Large intestine (tissue), 3 donors: ENCODE measurements at regions not wholly inside any gene's neighbourhood (a gene's known extent, or its start where the extent isn't known, plus 50 kb on each side); places are given as distances from the start of the nearest gene placed in this dataset.
A peak's percentile ranks its signal among the peaks of the same experiment; 100 is the strongest.

Experiments
- DNase-seq, 2 donors: peaks; one replicate each; pipeline versions ENCODE4 v3.0.0 to v3.0.0-alpha.2; 2013
- H3K27ac ChIP-seq: one replicate; pipeline ENCODE4 v1.5.1; 2013; ENCODE audit warnings: low read length
- H3K27me3 ChIP-seq: 2 replicates; pipeline ENCODE4 v1.6.1; 2013; ENCODE audit warnings: low read length; ENCODE audit not compliant: control insufficient read depth, insufficient read depth
- H3K36me3 ChIP-seq: 2 replicates; pipeline ENCODE4 v1.6.1; 2013; ENCODE audit warnings: low read length; ENCODE audit not compliant: control insufficient read depth, insufficient read depth
- H3K4me1 ChIP-seq: one replicate; pipeline ENCODE4 v1.6.1; 2013; ENCODE audit warnings: low read length; ENCODE audit not compliant: control insufficient read depth, insufficient read depth
- H3K4me3 ChIP-seq: one replicate; pipeline ENCODE4 v1.5.1; 2013; ENCODE audit warnings: low read length
- H3K9me3 ChIP-seq: one replicate; pipeline ENCODE4 v1.6.1; 2013; ENCODE audit warnings: mild to moderate bottlenecking, low read depth, low read length, moderate library complexity; ENCODE audit not compliant: control insufficient read depth
- WGBS: methylation state at CpG from one replicate; pipeline ENCODE4 v1.1.5; 2013; ENCODE audit warnings: low lambda C conversion rate; ENCODE audit not compliant: insufficient coverage; 5-methylcytosine and 5-hydroxymethylcytosine counted together

DNA sequence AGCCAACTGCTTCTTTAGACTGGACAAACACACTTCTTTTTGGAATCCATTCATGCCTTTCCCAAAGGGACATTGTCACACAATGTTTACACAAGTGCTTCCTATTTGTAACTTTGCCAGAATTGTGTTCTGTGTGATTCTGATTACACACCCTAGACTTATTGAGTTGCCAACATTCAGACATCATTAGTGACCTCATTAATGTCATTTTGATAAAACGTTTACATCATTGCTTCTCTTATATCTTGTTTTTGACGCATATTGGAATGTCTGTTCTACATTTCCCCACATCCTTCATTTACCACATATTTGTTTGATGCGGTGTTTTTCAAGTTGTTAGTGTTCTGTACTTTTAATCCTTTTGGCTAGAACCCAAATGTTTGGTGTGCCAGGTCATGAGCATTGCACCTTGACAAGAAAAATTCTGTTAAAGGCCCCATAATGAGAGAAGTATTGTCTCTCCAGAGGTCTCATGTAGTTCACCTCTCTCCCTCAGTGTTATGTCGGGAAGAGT lies 305.5 kb downstream of the AEBP2 start:
- 71% methylated on average over 2 of the region's 4 CpGs for WGBS
- no peaks in the 10 kb centered on the region for H3K27me3 ChIP-seq
- H3K4me1 ChIP-seq: peaks cover 3% of the 10 kb centered on the region
- no peak overlapping the region for H3K27ac ChIP-seq
- no peaks in the 10 kb centered on the region for H3K9me3 ChIP-seq
- H3K36me3 ChIP-seq: no peaks in the 10 kb centered on the region
- DNase-seq: peak in 1 of 2 donors; percentile 11
- H3K4me3 ChIP-seq: no peak overlapping the region

DNA sequence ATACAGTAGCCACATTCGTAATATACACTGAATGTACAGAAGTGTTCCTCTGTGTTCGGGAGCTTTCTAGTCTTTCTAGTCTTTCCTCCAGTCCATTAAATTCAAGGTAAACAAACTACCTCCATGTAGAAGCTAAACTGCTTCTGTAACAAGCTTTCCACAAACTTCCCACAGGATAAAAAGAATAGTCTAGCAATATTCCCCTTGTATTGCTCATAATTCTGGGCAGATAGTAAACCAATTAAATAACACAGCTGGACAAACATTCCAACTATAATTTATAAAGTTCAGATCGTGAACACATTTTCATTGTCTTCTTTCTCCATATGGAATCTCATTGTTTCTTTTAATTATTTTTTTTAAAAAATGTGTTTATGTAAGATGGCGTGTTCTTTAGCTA lies 307.2 kb downstream of the AEBP2 start:
- H3K4me1 ChIP-seq: no peaks in the 10 kb centered on the region
- no peaks in the 10 kb centered on the region for H3K27me3 ChIP-seq
- no peaks in the 10 kb centered on the region for H3K36me3 ChIP-seq
- H3K9me3 ChIP-seq: no peaks in the 10 kb centered on the region
- WGBS: 85% methylated on average over 3 of the region's 4 CpGs
- H3K4me3 ChIP-seq: no peak overlapping the region
- DNase-seq: no peak
- no peak overlapping the region for H3K27ac ChIP-seq

- H3K27ac ChIP-seq: no peak overlapping the region
These were observed 310.7 kb downstream of the AEBP2 start for GRCh38 chr12:19749906-19750574.

GRCh38 chr12:19751078-19751477 lies 311.8 kb downstream of the AEBP2 start:
- WGBS: no CpG with 5 or more reads among the region's 1 CpG
- DNase-seq: no peak
- peaks cover 2% of the 10 kb centered on the region for H3K9me3 ChIP-seq
- no peak overlapping the region for H3K27ac ChIP-seq
- no peaks in the 10 kb centered on the region for H3K36me3 ChIP-seq
- H3K27me3 ChIP-seq: no peaks in the 10 kb centered on the region
- H3K4me1 ChIP-seq: no peaks in the 10 kb centered on the region
- H3K4me3 ChIP-seq: no peak overlapping the region

More at GRCh38 chr12:19749906-19750574, 310.7 kb downstream of the AEBP2 start:
- Histone ChIP-seq H3K9me3 (peaks cover 2% of the 10 kb centered on the region), H3K27me3 (no peaks in the 10 kb centered on the region), H3K36me3 (no peaks in the 10 kb centered on the region), H3K4me1 (no peaks in the 10 kb centered on the region), H3K4me3 (no peak overlapping the region)
- WGBS: no CpG with 5 or more reads among the region's 7 CpGs
- no peak for DNase-seq

GRCh38 chr12:19752712-19753111 lies 313.4 kb downstream of the AEBP2 start:
- Histone ChIP-seq H3K4me1 (no peaks in the 10 kb centered on the region), H3K4me3 (no peak overlapping the region), H3K27ac (no peak overlapping the region), H3K36me3 (no peaks in the 10 kb centered on the region), H3K27me3 (no peaks in the 10 kb centered on the region), H3K9me3 (peaks cover 2% of the 10 kb centered on the region)
- no CpG with 5 or more reads among the region's 3 CpGs for WGBS
- no peak for DNase-seq

GRCh38 chr12:19755136-19755535 lies 315.8 kb downstream of the AEBP2 start:
- no peaks in the 10 kb centered on the region for H3K36me3 ChIP-seq
- no peaks in the 10 kb centered on the region for H3K4me1 ChIP-seq
- no peaks in the 10 kb centered on the region for H3K27me3 ChIP-seq
- H3K4me3 ChIP-seq: no peak overlapping the region
- DNase-seq: no peak
- no peak overlapping the region for H3K27ac ChIP-seq
- WGBS: 100% methylated on average over 1 of the region's 2 CpGs
- peaks cover 2% of the 10 kb centered on the region for H3K9me3 ChIP-seq

DNA sequence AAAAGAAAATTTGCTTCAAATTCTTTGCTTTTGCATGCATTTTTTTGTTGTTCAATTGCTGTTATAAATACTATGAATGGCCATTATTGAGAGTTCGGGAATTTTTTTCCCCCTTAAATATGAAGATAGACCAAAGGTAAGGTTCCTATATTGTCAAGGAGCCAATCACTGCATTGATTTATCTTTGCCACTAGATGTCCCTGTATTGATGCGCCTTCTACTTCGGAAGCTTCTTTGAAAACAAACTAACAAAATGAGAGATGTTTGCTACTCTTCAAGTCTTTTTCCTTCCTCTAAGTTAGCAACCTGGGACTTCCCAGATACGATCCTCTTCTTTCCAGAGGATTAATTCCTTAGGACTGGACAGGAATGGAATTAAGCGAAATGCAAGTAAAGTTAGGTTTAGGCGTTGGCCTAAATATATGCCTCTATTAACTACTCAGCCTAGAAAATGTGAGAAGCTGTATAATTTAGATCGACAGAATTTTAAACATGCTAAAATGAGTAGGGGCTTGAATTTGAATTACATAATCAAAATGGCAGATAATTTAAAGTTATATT lies 318.1 kb downstream of the AEBP2 start:
- DNase-seq: peak; percentile 9 to 40
- Histone ChIP-seq H3K36me3 (no peaks in the 10 kb centered on the region), H3K4me1 (no peaks in the 10 kb centered on the region), H3K4me3 (no peak overlapping the region), H3K27ac (no peak overlapping the region), H3K27me3 (no peaks in the 10 kb centered on the region), H3K9me3 (peaks cover 2% of the 10 kb centered on the region)
- WGBS: 42% methylated on average over 2 of the region's 7 CpGs

DNA sequence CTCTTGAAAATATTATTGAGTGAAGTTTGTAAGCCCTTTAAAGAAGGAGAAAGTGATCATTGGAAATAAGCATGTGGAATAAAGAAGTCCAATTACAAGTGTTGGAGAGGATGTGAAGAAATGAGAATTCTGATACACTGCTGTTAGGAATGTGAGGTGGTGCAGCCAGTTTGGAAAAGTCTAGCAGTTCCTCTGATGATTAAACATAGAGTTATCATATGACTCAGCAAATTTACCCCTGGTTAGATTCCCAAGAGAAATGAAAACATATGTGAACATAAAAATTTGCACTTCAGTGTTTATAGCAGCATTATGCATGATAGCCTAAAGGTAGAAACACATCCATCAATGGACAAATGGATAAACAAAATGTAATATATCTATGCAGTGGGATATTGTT lies 319.9 kb downstream of the AEBP2 start:
- Histone ChIP-seq H3K36me3 (no peaks in the 10 kb centered on the region), H3K27me3 (no peaks in the 10 kb centered on the region), H3K4me3 (no peak overlapping the region), H3K9me3 (no peaks in the 10 kb centered on the region), H3K4me1 (no peaks in the 10 kb centered on the region), H3K27ac (no peak overlapping the region)
- DNase-seq: no peak

DNA sequence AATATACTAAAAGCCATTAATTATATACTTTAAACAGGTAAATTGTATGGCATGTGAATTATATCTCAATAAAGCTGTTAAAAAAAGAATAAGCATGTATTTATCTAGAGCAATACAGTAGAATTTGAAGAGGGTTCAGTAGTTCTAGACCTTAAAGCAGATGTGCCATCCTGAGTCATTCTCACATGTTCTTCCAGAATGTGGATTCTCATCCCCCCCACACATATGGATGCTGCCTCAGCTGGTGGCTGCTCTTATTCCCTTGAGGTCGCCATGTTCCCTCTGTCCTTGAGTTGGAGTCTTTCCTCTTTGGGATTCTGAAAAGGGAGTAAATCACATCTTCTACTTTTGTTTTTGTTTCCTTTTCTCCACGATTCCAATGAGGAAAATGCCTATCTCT lies 321.3 kb downstream of the AEBP2 start:
- no peaks in the 10 kb centered on the region for H3K9me3 ChIP-seq
- H3K27me3 ChIP-seq: no peaks in the 10 kb centered on the region
- H3K27ac ChIP-seq: no peak overlapping the region
- DNase-seq: no peak
- no peak overlapping the region for H3K4me3 ChIP-seq
- 67% methylated on average over 1 of the region's 2 CpGs for WGBS
- no peaks in the 10 kb centered on the region for H3K36me3 ChIP-seq
- no peaks in the 10 kb centered on the region for H3K4me1 ChIP-seq

DNA sequence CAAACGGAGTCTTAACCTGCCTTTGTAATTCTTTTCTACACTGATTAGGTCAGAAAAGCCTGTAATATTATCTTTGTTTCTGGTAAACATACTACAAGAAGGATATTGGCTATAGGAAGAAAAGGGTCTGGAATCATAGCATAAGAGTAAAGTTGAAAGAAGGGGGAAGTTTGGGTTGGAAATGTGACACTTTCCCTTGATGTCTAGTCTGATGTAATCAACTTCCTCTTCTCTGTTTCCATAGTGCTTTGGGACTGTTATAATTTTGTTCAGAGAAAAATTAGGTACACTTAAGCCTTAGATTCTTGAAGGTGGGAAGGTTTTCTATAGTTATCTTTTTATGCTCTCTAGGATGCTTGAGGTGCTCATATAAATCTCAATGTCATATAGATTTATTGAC lies 322.2 kb downstream of the AEBP2 start:
- WGBS: 100% methylated on average over 1 of the region's 1 CpG
- Histone ChIP-seq H3K4me1 (no peaks in the 10 kb centered on the region), H3K36me3 (no peaks in the 10 kb centered on the region), H3K4me3 (no peak overlapping the region), H3K27ac (no peak overlapping the region), H3K9me3 (no peaks in the 10 kb centered on the region), H3K27me3 (no peaks in the 10 kb centered on the region)
- no peak for DNase-seq

DNA sequence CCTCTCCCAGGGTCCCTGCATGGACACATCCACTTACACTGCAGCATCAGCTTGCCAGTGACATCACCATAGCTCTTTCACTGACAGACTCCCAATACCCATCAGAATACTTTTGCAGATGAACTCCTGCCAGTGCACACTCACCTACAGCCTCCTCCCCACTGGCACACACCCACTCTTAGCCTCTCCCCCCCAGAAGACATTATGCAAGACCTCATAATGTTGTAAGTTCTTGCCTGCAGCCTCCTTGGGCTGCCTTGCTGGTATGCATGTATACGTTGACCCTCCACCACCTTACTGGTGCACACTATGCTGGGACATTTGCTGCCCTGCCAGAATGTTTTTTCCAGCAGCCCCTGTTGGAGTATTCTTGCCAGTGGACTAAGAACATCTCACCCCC lies 324.2 kb downstream of the AEBP2 start:
- no peak for DNase-seq
- Histone ChIP-seq H3K4me3 (no peak overlapping the region), H3K27ac (no peak overlapping the region), H3K9me3 (no peaks in the 10 kb centered on the region), H3K27me3 (no peaks in the 10 kb centered on the region), H3K4me1 (no peaks in the 10 kb centered on the region), H3K36me3 (no peaks in the 10 kb centered on the region)
- WGBS: no CpG with 5 or more reads among the region's 1 CpG
